Stimulated activated CD4-positive, alpha-beta T cell treated with anti-CD3 and anti-CD28 coated beads, Interleukin-4, amount 100 ng/mL, for 24 hours (primary cell): ENCODE measurements at regions not wholly inside any gene's neighbourhood (a gene's known extent, or its start where the extent isn't known, plus 50 kb on each side); places are given as distances from the start of the nearest gene placed in this dataset.

Source experiments
- DNase-seq: peaks from one replicate; pipeline ENCODE4 v3.0.0-alpha.2; 2020

DNA sequence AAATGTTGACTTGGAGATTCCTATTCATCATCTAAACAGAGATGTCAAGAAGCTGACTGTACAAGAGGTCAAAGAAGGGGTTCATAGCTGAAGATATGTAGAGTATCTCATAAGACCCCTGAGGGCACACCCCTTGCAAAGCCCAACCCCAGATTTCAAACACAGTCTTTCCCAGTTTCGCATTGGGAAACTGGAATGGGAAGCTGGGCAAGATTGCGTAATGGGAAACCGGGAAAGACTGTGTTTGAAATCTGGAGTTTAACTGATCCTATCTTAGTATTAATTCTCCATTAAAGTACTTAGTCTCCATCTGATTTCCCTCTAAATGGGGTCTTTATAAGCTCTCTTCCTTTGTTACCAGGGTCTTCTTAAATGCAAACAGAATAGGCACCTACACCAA is 99.5 kb downstream of the FAM76B start:
- DNase-seq = no peak

DNA sequence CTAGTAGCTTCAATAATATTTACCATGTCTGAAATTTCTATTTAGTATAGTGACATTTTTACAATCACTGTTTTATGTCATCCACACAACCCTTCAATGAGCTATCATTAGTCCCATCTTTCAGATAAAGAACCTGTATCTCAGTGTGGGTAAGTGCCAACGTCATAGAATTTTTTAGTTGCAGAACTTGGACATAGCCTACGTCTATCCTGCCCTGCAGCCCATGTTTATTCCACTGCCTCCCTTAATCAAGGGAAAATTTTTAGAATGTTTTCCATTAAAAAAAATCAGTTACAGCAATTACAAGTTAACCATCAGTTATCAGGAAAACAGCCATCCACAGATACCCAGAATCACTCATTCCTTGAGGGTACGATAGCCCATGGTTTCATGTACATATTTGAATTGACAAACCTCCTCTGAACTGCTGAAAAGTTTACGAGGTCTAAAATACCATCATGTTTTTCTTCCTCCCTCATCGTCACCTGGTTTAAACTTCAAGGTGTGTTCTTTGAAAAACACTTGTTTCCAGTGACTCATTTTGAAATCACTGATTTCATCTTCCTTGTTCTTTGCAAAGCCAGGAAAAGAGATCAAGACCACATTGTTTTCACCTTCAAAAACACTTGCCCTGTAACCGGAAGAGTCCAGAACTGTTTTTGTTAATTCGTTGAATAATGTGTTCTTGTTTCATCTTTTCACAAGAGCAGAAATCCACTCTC is 100.9 kb downstream of the FAM76B start:
- DNase-seq = no peak

DNA sequence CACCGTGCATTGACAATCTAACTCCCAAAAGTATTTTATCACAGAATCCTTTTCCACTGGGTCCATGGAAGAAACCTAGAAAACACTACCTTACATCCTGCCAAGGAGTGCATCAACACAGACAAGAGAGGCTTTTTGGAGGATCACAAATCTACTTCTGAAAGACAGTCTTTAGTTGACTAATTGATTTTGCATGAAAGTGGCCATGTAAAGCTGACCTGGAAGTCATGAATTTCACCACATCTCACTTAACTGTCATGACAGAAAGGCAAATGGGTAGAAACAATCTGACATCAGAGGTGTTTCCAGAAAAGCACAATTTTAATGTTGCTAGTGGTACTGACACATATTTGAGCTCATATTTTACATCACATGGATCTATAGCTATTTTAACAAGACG is 101.6 kb downstream of the FAM76B start:
- no peak for DNase-seq

DNA sequence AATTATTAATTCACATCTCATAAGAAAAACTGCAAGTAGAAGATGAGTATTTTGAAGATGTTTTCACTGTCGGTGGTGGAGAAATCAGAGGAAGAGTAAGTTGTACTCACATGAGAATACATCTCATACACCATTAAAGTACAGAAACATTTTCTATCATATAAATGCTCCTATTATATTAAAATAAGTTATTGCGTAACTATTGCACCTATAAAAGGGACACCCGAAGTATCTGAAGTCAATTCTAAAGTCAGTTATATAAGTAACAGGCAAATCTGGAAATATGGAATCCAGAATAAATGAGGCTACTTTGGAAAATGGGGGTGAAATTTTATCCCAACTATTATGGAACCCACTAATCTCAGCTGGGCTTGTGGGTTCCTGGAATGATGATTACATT is 103.3 kb downstream of the FAM76B start:
- no peak for DNase-seq

DNA sequence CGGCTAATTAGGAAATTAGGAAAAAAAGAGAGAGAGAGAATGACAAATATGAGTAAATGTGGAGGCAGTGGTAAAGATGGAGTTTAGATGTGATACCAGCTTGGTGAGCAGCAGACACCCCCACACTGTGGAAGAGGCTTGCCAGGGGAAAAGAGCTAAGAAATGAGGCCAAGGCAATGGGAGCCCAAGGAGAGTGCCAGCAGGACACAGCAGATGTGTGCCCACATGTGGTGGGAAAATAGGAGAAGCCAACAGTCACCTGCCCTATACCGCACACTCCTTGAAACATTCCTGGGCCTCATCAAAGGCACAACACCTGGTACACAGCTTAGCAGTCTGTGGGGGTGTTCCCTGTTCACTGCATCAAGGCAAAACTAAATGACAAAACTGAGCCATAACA is 104.9 kb downstream of the FAM76B start:
- no peak for DNase-seq

DNA sequence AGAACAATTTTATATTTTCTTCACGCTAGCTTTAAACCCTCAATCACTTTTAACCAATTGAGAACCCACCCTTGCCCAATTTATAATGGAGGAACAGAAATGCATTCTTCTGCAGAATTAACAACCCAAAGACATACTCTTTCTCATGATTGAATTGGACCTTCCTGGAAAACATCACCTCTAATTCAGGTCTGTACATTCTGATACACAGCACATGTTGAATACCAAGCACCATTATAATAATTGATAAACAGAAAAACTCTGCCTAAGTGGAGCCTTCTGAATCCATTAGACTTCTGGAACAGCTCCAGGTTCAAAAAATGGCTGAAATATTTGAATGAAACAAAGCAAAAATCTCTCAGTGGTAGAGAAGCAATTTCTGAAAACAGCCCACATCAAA is 105.4 kb downstream of the FAM76B start:
- no peak for DNase-seq

DNA sequence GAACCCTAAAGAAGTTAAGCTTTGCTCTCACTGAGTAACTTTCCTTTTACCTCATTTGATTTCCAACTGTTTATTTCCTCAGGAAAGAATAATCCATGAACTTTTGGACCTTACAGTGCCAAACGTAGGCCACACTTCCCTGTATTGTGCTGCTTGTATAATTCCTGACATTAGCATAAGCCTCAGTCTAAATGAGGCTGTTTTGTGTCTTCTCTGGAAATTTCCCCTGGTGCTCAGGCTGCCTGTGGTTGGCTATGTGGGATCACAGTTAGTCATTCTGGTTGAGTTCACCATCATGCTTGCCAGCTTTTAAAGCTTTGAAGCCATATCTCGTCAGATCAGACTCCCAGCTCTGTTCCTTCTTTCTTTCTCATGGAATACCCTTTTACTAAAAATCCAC is 107.0 kb downstream of the FAM76B start:
- peak; percentile 50 for DNase-seq

DNA sequence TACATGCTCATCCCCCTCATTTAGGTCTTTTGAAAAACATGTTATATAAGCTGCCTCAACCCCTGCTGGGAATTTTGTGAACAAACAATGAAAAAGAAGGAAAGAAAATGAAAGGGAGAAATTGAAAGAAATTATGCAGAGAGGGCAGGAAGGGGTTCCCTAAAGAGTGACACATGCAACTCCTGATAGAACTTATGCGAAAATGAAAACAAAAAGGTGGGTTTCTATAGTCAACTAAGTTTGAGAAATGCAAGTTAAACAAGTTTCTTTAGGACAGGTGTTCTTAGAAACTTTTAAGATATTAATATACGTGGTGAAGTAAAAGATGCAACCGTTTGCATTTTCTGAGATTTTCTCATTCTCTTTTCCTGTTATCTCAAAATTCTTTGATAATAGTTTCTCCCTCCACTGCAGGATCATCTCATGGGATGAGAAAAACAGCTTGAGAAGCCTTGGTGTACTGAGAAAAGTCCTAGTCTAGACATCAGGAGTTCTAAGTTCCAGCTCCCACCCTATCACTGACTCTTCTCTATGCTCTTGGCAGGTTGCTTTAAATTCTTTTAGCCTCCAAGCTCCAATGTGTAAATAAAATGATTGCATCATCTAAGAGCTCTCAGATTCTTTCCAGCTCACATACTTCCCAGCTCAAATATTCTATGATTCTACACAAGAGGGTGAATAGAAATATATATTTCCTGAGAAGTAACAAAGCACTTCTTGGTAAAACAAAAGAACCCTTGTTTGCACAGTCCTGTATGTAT is 109.2 kb downstream of the FAM76B start:
- DNase-seq = no peak

DNA sequence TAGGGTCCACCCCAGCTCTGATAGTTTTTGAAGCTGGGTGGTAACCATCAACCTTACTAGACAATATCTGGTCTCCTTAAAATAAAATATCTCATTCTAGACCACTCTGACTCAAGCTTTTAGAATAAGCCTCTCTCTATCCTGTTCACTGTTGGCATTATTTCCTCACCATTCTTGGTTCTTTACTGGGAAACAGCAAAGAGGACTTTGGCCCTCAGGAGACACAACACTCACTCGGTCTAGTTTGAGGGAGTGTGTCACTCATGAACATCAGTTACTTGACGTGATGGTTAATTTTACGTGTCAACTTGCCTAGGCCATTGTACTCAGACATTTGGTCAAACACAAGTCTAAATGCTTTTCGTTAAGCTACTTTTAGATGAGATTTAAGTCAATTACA is 110.6 kb downstream of the FAM76B start:
- no peak for DNase-seq

DNA sequence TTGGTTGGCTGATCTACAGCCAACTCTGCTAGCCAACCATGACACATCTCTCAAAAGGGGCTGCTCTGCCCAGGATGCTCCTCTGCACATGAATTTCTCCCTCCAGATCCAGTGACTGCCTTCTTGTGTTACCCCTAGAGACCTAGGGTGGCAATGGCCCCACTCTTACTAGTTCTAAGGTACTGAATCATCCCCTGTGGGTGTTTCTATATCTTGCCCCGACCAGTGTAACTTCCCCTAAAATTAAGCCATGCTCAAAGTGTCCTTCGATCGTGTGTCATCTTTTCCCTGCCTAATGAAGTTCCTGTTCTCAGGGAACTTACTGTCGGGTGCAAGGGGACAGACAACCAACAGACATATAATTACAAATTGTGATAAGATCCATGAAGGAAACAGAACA is 113.3 kb downstream of the FAM76B start:
- DNase-seq = no peak

DNA sequence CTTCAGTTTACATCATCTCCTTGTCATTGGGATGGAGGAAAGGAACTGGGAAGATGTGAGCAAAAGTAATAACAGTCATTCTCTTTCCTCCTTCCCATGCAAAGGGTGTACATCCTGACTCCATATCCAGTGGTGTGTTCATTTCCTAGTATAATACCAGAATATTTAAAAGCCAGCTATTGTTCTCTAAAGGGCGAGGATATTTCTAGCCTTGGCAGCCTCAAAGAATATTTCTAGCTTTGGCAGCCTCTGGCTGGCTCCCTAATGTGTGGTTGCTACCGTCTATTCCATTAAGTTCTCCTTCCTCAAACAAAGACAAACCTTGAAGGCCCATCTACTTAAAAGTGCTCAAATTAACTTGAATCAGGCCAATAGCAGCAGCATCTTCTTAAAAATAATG is 114.0 kb downstream of the FAM76B start:
- no peak for DNase-seq

DNA sequence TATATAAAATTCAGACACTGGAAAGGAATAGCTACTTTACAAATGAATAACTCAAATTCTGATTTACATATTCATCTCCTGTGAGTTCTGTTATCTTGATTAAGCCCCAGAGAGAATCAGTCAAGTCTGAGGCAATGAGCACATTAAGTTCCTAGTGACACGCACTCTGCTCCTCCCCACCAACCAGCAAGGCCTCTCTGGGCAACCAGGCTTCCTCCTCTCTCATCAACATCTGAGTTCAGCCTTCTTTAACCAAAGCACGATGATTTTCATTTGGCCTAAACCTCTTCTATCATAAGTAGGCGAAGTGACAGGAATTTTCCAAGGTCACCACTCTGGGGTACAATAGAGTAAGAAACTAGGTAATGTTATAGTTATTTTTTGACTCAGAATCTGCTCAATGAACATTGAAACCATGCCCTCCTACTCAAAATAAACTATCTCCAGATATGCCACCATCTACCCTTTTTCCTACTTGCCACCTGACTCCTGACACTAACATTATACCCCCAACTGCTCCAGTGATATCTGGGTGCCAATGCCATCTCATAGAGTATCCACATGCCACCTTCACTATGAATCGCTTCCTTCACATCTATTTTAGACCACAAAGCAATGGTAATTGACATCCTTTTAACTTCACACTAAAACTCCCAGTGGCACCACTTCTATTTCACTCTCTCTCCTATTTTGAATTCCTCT is 114.8 kb downstream of the FAM76B start:
- peak; percentile 57 for DNase-seq

DNA sequence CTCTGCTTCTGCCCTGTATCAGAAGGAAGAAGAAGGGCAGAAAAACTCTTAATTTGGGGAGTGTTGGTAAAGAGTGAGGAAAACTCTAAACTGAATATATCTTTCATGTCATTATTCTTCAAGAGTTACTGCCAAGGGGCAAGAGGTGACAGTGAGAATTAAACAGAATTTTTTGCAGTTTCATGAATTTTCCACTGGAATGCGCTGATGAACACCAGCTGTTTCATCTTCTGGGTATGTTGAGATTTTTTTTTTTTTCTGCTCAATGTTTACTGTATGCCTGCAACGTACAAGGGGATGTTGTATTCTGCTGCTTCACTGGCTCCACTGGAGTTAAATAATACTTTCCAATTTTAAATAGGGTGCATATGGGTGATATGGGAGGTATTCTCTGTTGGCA is 117.8 kb downstream of the FAM76B start:
- DNase-seq = no peak

DNA sequence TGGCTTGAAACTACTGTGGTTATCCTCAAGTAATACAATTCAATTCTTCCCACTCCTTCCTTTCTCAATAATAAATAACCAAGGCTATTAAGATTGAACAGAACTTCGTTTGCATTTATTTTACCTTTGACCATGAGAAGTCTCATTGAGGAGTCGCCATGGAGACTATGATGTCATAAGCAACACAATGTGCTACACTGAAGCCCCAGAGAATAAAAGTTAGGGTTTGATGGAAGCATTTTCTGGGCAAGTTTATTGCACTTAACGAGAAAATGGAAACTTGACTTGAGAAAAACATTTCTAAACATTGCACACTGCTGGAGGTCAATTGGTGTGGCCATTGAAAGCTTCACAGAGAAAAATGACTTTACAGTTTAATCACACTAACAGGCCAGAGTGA is 121.5 kb downstream of the FAM76B start:
- DNase-seq = no peak

DNA sequence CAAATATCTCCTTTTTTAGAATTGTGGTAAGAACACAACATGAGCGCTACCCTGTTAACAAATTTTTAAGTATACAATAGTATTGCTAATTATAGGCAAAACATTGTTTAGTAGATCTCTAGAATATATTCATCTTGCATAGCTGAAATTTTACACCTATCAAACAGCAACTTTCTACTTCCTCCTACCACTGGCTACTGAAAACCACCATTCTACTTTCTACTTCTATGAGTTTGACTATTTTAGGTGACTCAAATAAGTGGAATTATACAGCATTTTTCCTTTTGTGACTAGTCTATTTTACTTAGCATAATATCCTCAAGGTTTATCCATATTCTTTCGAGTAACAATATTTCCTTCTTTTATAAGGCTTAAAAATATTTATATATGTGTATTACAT is 128.4 kb downstream of the FAM76B start:
- no peak for DNase-seq

DNA sequence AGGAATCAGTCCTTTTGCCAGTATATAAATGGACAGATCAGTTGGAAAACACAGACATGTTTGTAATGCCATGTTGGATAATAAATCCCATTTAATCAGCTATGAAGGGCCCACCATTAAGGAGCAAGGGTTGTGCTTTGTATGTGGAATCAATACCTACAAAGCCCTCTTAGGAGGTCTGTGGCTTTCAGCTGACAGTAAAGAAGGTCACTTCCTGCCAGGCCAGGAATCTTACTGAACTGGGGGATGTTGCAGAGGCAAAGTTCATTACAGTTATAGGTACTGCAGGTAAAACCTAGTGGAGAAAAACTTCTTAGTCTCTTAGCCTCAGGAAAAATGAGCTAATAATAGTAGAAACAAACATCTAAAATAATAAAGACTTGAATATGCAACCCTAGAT is 129.5 kb downstream of the FAM76B start:
- no peak for DNase-seq

DNA sequence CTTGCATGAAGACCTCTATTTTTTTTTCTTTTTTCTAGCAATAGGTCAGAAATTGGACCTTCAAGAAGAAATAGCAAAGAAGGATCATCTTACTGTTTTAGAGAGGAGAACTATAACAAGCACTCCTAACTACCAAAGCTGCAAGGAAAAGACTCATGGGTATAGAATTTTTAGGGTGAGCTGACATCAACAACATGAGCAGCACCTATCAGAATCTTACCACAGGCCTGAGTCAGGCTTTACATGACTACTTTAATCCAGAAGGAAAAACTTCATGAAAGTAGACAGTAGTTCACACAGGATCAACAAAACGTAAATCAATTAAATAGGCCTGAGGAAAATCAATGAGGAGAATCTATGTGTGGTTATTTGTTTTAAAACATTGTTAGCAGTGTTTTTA is 130.5 kb downstream of the FAM76B start:
- DNase-seq = no peak

DNA sequence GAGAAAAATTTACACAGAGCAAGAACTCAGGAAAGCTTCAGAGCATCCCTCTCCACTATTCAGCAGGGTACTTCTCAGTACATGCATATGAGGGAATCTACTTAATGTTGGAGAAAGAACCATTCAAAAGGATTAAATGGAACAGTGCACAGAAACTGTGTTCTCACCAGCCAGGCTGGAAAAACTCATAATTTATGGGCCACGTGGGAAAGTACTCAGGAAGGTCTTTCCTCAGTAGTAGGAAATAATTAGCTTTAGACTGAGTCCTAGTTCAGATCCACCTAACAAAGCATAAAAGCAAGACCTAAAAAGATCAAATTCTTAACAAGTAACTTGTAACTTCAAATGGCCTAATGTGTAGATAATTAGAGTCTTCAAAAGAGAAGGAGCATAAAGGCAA is 134.0 kb downstream of the FAM76B start:
- no peak for DNase-seq

DNA sequence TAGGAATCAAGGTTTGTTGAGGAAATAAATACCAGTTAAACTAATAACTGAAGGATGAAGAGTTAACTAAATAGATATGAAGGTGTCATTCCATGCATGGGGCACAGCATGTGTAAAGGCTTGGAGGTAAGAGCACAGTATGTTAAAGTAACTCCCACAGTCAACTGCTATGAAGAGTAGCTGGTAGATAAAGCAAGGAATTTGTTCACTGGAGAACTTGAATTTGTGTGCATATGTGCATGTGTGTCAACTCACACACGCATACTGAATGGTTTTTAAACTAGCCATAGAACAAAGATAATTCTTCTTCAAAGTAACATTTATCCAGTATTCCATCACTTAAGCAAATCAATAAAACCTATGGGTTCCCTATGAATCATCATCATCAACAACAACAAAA is 135.9 kb downstream of the FAM76B start:
- DNase-seq = no peak

DNA sequence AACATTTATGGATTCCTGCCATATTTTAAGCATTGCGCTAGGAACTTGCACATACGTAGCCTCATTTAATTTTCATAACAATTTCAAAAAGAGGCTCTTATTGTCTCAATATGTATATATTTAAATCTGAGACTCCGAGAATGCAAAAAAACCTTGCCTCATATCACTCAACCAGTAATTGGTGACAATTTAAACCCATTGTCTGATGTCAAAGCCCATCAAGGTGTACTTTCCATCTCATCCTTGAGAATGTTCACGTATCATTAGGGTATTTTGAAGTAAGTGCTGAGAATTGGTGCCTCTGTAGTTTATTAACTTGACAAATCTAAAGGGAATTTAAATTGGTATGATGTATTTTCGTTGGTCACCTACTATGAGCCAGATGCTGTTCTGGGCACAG is 136.5 kb downstream of the FAM76B start:
- DNase-seq = no peak

DNA sequence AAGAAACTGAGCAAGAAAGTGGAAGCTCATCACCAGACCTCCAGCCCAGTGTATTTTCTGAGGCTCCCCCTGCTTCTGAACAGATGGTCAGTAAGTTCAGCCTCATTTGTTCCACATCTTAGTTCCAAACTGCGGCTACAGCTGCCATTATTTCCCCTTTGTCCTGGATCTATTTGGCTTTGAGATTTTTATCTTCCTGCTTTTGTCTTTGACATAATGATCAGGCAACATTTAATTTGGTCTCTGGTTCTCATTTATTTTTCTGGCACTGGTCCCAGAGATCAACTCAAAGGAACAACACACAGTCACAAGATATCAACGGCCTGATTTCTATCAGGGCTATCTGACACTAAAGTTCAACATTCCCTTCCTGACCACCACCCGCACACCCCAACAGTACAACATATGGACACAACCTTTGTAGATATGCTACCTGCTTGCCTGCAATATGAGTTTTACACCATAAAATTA is 137.5 kb downstream of the FAM76B start:
- no peak for DNase-seq

DNA sequence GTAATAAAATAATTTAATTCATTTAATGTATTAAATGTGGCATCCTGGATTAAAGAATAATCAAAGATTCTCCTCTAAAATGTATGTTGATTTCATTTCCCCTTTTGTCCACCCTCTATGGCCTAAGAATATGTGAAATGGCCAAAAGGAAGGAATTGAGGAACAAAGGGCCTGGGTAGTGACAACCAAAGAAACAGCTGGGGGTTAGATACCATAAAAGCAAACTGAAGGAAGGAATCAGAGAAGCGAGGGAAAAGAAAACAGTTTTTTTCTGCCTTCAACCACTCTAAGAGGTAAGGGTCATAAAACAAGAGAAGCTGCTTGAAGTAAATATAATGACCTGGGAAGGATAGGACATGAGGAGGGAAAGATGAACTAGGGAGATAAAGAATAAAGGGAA is 139.3 kb downstream of the FAM76B start:
- no peak for DNase-seq

DNA sequence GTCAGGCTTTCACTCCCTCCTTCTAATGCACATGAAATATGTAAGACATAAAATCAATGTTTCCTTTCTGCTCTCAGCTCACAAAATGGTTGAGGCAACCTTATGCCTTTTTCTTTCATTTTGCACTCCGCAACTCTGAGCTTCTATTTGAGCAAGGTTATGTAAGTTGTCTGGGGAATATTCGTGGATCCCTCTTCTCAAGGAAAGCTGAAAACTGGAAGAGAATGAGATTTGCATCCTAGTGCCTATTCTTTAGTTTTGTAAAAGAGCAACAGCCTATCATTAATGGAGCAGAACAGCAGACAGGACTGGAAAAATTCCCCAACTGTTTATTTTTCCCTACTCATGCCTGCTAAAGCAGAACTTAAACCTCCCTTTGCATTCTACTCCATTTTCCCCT is 141.7 kb downstream of the FAM76B start:
- DNase-seq = no peak

DNA sequence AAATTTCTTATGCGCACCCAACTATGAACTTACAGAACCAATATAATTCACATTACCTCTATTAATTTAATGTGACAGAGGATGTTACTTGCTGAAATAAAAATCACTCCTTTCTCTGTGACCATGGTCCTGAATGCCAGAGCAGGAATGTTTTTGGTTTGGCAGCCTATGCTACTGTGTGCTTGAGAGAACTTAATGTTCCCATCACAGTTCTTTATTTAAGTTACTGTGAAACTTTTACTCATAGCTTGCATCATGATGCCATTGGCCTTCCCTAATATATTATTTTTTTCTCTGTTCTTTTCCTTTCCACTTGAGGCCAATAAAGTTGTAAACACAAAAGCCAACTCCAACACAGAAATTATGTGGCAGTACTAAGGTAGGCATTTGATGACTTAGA is 142.2 kb downstream of the FAM76B start:
- no peak for DNase-seq
